ENCODE measurements at regions not wholly inside any gene's neighbourhood (a gene's known extent, or its start where the extent isn't known, plus 50 kb on each side); places are given as distances from the start of the nearest gene placed in this dataset.
"Not testable (repeated sequence)": the region's sequence is repeated elsewhere in the genome, so short reads cannot be mapped to it uniquely, and the experiment has no call there.

DNA sequence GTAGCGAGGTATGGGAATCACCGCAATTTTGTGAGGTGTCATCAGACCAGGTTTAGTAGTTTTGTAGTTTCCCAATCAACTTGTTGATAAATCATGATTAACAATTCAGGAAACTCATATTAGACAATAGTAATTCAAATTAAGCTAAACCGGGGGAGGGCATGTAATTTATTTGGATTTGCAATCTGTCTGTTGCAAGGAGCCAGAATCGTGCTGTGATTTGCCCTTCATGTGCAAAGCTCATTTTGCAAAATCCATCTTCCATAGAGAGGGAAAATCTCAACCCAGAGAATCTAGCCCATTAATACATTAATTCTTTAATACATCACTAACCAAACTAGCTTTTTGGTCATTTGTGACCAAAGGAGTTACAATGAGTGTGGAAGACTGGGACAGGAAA lies 164.7 kb upstream of the TRPM3 start:
- FAIRE-seq (no peak), DNase-seq (ENCODE audit: insufficient read length, low spot score) (no peak)

DNA sequence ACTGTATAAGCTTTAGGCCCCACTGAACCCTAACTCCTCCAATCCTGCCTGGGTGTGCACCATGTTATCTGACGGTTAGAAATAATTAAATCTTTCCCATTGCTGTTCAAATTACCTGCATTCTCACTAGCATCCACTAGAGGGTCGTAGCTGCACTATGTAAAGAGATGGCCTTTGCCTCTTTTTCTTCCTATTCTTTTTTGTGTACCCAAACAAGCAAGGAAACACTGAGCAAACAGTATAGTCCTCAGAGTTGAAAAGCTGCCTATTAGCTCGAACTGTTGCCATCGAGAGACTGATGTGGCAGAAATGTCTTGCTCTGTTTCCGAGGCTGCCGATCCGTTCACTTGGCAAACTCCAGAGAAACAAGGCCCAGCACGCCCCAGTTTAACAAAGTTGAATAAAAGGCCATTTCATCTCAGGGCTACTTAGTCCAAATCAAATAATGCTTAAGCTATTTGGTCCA lies 163.8 kb upstream of the TRPM3 start:
- FAIRE-seq (peak; percentile 85), DNase-seq (ENCODE audit: insufficient read length, low spot score) (peak; percentile 6)

DNA sequence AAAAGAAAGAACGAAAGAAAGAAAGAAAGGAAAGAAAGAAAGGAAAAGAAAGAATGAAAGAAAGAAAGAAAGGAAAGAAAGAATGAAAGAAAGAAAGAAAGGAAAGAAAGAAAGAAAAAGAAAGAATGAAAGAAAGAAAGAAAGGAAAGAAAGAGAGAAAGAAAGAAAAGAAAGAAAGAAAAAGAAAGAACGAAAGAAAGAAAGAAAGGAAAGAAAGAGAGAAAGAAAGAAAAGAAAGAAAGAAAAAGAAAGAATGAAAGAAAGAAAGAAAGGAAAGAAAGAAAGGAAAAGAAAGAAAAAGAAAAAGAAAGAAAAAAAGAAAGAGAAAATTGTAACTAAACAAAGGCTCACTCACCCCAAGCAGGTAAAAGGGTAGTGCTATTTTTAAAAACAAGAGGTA lies 160.7 kb upstream of the TRPM3 start:
- not testable (repeated sequence) for FAIRE-seq; DNase-seq (ENCODE audit: insufficient read length, low spot score)

DNA sequence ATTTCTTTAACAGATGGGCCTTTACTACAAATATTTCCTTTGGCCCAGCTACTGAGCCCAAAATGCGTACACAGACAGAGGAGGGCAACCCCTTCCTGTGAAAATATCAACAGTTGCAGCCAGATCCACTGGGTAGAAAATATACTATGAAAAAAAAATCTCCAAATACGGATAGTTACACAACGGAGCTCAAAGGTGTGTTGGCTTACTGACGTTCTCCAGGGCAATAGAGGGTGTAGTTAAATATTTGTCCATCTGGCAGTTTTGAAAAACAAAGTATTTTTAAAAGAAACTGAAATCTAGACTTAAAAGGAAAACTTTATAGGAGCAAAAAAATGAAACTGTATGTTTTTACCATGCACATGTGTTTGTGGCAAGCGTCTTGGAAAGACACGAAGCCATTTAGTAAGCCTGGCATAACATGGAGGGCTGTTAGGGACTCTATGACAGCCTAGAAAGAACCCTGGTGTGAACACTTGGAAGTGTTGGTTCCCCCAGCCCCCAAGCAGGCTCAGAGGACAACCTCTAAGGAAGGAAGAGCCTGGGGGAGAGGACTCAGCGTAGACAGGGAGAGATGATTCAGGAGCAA lies 157.8 kb upstream of the TRPM3 start:
- DNase-seq (ENCODE audit: insufficient read length, low spot score) (no peak), FAIRE-seq (no peak)

DNA sequence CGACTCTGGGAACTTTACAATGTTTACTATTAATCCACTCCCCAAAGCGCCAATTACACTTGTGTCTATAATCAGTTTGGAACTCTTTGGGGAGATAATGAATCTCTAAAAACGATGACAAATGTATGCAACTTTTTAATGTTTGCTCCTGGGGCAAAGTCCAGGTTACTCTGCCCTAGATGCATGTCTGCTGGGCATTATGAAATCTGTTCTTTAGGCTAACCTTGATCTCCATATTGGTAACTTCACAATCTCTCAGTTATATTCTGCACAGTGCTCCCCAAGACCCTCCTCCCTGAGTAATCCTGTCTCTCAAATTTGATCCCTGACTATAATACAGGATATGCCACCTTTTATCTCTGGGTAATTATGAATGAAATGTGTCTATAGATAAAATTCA lies 152.2 kb upstream of the TRPM3 start:
- FAIRE-seq, result no peak
- DNase-seq (ENCODE audit: insufficient read length, low spot score), result no peak

DNA sequence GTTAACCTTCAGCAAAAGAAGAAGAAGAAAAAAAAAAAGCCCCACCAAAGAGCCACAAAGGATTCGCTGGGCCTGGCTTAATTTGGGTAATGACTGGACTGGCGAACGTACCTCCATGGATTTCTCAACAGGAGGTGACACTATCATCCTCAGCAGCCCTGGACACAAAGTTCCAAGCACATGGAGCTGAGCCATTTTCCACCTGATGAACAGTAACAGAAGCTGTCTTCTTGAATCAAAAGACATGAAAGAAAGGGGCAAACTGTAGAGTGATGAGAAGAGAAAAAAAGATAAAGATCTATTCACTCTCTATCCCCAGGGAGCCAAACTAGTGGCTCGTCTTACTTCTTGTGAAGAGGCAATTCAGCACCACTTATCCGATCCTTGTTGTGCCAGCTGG lies 150.2 kb upstream of the TRPM3 start:
- DNase-seq (ENCODE audit: insufficient read length, low spot score) (no peak), FAIRE-seq (no peak)

DNA sequence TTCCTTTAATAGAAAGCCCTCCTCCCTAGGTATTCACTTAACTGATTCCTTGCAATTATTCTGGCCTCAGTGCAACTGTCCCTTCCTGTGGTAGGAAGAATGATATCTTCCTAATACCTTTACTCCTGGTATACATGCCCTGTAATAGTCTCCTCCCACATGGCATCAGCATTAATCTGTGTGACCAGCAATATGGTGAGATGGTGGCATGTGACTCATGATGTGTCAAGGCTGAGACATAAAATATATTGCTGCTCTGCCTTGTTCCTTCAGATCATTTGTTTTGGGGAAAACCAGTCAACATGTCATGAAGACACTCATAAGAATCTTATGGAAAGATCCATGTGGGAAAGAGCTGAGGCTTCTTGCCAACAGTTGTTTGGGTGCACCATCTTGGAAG lies 149.1 kb upstream of the TRPM3 start:
- DNase-seq (ENCODE audit: insufficient read length, low spot score), result no peak
- FAIRE-seq, result no peak

DNA sequence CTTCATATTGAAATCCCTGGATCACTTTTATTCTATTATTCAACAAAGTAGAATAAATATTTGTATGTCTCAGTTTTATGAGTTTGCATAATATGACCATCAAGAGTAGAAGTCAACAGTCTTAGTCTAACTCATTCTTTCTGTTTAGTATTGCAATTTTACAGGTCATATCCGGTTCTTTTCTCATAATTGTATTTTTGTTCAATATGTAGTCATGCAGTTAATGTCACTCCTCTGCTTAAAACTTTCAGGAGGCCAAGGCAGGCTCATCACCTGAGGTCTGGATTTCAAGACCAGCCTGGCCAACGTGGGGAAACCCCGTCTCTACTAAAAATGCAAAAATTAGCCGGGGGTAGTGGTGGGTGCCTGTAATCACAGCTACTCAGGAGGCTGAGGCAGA lies 148.4 kb upstream of the TRPM3 start:
- FAIRE-seq (no peak), DNase-seq (ENCODE audit: insufficient read length, low spot score) (no peak)

DNA sequence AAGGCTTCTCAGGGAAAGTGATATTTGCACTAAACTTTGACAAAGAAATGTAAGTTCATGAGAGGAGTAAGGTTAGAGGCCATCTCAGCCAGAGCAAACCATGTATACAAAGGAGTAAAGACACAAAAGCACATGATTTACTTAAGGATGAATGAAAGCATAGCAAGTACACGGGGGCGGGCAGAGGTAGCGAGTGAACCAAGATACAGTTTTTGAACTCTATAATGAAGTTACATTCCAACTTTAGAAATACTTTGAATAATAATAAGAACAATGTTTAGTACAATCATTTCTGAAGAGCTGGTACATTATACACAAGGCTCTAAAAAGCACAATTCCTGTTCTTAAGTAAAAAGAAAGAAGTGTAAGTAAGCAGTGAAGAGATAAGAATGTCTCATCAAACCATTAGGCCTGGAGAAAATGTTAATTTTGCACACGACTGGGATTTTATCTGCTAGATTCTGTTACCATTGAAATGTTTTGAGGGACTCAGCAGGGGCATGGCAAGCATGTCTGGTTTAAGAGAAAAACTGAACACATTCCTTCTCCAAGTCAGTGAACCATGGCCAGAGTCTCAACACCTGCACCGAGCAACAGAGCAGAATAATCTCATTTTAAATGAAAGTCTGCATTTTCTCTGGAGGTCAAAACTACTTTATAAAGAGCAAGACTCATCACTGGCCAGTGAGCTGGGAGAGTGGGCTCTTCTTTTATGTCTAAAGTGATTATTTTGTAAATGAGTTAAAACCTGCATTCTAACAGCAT lies 147.6 kb upstream of the TRPM3 start:
- FAIRE-seq (no peak), DNase-seq (ENCODE audit: insufficient read length, low spot score) (no peak)

DNA sequence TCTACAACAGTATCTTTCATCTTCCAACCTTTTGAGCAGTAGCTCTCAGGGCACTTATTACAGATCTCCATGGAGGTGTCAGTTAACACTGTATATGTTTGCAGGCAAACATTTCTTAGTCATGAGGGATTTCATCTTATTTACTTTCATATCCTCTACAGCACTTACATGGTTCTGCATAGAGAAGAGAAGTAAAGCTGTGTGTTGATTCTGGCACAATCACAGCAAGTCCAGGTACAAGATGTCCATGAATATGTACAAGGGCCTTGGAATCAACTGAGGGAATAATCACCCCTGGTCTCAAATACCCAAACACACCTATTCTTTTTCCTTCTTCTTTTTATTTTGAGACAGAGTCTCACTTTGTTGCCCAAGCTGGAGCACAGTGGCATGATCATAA lies 142.0 kb upstream of the TRPM3 start:
- DNase-seq (ENCODE audit: insufficient read length, low spot score) (no peak), FAIRE-seq (no peak)

DNA sequence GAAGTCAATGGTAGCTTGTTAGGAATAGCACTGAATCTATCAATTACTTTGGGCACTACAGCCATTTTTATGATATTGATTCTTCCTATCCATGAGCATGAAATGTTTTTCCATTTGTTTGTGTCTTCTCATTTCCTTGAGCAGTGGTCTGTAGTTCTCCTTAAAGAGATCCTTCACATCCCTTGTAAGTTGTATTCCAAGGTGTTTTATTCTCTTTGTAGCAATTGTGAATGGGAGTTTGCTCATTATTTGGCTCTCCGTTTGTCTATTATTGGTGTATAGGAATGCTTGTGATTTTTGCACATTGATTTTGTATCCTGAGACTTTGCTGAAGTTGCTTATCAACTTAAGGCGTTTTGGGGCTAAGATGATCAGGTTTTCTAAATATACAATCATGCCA lies 139.0 kb upstream of the TRPM3 start:
- DNase-seq (ENCODE audit: insufficient read length, low spot score); FAIRE-seq: not testable (repeated sequence)

DNA sequence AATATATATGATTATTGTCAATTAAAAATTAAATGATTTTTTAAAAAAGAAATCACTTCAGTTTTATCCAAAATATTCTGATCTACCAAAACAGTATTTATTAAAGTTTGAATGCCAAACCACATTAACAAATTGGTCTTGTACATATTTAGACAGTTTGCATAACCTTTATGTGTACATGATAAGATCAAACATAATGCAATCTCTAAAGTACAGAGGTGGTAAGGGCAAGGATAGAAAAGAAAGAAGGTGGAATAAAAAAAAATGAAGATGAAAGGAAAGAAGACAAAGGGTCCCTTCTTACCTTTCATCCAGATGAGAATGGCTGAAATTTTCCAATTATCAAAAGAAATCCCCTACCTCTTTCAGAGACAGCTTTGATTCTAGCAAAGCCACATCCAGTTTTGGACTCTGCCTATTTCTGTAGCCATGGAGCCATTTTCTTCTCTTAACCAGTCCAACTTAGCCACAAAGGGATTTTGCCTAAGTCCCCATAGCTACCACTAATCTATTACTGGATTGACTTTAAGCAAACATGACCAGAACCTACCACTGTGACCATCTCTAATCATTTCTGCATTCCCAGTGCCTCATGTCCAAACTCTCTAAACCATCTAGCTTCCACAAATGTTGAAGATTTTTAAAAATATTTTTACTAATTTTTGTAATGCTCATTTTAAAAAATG lies 133.3 kb upstream of the TRPM3 start:
- DNase-seq (ENCODE audit: insufficient read length, low spot score) (no peak), FAIRE-seq (no peak)

DNA sequence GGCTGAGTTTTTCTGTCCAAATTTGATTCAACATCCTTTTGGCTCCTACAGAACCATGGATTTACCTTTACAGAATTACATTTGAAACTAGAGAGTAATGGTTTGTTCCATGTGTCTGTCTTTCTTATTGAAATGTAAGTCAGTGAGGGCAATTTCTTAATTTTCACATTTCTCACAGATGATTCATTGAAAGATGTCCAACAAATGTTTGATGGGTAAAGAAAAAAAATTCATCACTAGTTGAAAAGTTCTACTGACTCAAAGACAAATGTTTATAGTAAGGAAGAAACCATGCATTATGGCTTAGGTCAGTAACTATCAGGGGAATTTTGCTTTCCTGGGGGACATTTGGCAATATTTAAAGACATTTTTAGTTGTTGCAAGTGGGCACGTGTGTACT lies 131.6 kb upstream of the TRPM3 start:
- DNase-seq (ENCODE audit: insufficient read length, low spot score), result no peak
- FAIRE-seq, result no peak

DNA sequence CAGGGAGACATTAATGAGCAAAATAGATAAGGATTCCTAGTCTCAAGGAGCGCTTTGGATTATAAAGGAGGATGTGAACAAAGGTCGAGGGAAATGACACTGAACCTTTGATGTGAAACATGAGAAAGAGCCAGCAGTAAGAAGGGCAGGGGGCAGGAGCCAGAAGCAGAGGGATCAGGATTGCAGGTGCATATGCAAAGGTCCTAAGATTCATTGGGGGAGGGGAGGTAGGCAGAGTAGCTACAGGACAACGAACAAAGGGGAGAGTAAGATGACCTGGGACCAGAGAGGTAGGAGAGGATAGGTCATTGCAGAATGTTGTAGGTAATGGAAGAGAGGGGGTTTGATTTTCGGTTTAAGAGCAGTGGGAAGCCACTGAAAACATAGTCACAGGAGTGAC lies 129.2 kb upstream of the TRPM3 start:
- DNase-seq (ENCODE audit: insufficient read length, low spot score), result no peak
- no peak for FAIRE-seq

DNA sequence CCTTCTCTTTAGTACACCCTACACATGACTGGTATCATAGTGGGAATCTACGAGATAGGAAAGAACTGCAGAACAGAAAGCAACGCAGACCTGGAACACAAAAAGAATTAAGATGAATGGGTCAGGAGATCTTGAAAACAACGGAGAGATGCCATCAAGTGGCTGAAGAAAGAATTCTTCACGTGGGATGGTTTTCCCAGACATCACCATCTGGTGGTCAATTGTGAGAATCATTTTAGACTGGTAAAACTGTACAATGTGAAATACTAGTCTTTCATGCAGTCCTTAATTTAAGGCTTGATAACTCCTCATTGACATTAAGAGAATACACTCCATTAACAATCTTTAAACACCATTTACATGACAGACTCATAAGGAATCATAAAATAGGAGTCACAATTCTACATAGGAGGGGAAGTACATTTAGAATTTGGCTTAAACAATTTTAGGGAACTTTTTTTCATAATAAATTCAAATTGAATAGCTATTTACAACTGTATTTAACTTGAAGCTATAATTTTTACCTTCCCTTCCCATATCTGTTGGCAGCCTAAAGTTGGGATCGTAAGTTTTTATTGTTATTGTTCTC lies 128.4 kb upstream of the TRPM3 start:
- peak; percentile 4 for DNase-seq (ENCODE audit: insufficient read length, low spot score)
- peak; percentile 86 for FAIRE-seq

DNA sequence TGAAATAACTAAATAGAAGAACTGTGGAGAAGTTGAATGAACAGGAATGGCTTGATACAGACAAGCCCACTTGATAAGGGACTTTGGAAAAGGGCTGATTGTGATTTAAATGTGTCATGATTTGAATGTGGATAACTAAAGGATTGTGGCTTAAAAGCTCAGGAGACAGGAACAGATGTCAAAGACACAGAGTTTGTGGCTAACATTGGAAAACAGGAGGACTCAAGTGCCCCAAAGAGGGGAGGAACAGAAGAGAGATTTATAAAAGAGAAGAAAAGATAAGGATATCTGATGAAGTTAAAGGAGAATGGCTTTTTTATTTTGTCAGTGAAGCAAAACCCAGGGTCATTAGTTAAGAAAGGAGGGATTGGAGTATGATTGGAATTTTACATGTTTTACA lies 124.2 kb upstream of the TRPM3 start:
- DNase-seq (ENCODE audit: insufficient read length, low spot score) (no peak), FAIRE-seq (no peak)

DNA sequence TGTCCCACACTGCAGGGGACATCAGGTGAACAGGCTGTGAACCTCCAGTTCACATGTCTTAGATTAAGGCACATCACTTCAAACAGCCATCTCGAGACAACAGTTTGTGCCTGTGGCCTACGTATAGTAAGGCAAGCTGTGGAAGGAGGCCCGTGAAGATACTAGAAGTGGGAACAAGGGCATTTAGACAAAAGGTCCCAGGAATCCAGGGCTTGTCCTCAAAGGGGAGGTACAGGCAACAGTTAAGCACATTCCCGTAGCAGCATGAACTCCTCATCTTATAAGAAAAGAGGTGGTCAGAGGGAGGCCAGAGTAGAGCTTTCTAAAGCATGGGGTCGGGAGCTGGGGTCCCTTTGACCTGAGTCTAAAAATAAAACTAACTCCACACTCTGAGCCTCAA lies 122.5 kb upstream of the TRPM3 start:
- FAIRE-seq, result no peak
- DNase-seq (ENCODE audit: insufficient read length, low spot score), result no peak

DNA sequence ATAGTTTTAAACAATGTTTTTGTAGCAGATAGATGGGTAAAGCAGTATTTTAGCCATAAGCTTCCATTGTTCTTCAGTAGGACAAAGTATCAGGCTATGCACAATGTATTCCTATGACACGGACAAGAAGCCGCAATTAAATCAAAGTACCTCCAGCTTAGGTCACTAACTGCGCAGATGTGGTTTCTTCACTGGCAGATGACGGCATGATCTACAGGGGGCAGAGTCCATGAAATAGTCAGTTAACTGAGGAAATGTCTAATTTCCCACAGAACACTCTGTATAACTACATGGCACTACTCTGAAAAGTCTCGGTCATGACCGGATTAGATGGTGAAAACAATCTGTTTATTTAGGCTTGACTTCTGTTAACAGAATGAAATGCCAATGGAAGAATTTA lies 120.7 kb upstream of the TRPM3 start:
- DNase-seq (ENCODE audit: insufficient read length, low spot score) (no peak), FAIRE-seq (no peak)

DNA sequence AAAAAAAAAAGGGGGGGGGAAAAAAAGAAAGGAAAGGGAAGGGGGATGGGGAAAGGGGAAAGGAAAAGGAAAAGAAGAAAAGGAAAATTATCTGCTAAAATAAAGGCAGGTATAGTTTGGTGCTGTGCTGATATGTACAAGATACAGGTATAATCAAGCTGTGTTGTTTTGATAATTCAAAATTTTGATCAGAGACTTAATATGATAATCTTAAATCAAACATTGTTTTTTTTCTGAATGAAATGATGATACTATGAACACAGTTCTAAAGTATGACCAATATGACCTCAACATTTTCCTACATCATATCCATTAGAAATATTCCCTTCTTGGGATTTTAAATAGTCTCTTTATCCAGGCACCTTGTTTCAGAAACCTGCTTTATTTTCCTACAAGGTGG lies 115.6 kb upstream of the TRPM3 start:
- DNase-seq (ENCODE audit: insufficient read length, low spot score) (no peak), FAIRE-seq (no peak)

DNA sequence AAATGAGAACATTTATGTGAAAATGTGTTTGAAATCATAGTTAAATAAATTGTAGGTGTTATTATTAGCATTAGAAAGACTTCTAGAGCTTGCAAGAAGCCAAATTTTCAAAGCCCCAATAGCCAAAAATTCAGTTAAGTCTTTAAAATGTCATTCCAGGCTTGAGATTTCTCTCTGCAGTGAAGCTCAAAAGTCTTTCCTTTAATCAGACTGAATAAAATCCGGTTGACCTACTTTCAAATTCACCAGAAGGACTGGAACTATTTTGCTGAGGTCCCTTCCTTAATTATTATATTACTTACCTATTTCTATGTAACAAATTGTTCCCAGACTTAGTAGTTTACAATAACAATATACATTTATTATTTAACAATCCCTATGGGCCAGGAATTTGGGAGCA lies 112.2 kb upstream of the TRPM3 start:
- DNase-seq (ENCODE audit: insufficient read length, low spot score) (no peak), FAIRE-seq (no peak)

DNA sequence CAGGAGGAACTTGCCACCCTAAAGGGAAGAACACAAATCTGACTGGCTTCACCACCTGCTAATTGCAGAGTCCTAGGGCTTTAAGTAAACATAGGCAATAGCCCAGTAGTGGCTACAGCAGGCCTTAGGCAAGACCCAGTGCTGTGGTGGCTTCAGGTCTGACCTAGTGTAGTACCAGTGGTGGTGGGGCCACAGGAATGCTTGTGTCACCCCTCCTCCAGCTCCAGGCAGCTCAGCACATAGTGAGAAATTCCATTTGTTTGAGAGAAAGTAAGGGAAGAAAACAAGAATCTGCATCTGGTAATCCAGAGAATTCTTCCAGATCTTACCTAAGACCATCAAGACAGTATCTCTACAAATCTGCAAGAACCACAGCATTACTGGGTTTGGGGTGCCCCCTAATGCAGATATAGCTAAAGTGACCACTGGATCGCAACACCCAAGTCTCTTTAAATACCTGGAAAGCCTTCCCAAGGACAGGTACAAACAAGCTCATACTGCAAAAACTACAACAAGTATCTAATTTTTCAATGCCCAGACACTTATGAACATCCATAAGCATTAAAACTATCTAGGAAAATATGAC lies 102.6 kb upstream of the TRPM3 start:
- no peak for DNase-seq (ENCODE audit: insufficient read length, low spot score)
- FAIRE-seq, result no peak
